ENCODE measurements at regions not wholly inside any gene's neighbourhood (a gene's known extent, or its start where the extent isn't known, plus 50 kb on each side); places are given as distances from the start of the nearest gene placed in this dataset.

GRCh38 chr7:128167791-128168666 lies 73.0 kb upstream of the LEP start:
- DNase-seq (ENCODE audit: low spot score) = no peak

- DNase-seq (ENCODE audit: low spot score) = peak; percentile 28
These were observed 72.3 kb upstream of the LEP start for GRCh38 chr7:128168667-128169210.

GRCh38 chr7:128170461-128170860 lies 70.6 kb upstream of the LEP start:
- no peak for DNase-seq (ENCODE audit: low spot score)

GRCh38 chr7:128171342-128171918 lies 69.6 kb upstream of the LEP start:
- DNase-seq (ENCODE audit: low spot score) = no peak

GRCh38 chr7:128172151-128172550 lies 68.9 kb upstream of the LEP start:
- DNase-seq (ENCODE audit: low spot score) = no peak

GRCh38 chr7:128172963-128173362 lies 68.1 kb upstream of the LEP start:
- no peak for DNase-seq (ENCODE audit: low spot score)

- no peak for DNase-seq (ENCODE audit: low spot score)
These were observed 66.7 kb upstream of the LEP start for GRCh38 chr7:128174386-128174785.

GRCh38 chr7:128176696-128177095 lies 64.4 kb upstream of the LEP start:
- no peak for DNase-seq (ENCODE audit: low spot score)

- no peak for DNase-seq (ENCODE audit: low spot score)
These were observed 63.1 kb upstream of the LEP start for GRCh38 chr7:128177768-128178550.

- no peak for DNase-seq (ENCODE audit: low spot score)
These were observed 62.5 kb upstream of the LEP start for GRCh38 chr7:128178611-128179010.

GRCh38 chr7:128188396-128189230 lies 52.5 kb upstream of the LEP start:
- DNase-seq (ENCODE audit: low spot score) = no peak

GRCh38 chr7:128189231-128189930 lies 51.7 kb upstream of the LEP start:
- DNase-seq (ENCODE audit: low spot score) = no peak

GRCh38 chr7:128190051-128190647 lies 50.9 kb upstream of the LEP start:
- DNase-seq (ENCODE audit: low spot score) = no peak

- no peak for DNase-seq (ENCODE audit: low spot score)
These were observed 49.8 kb upstream of the LEP start for GRCh38 chr7:128191136-128191844.

Data from umbilical cord (tissue), 1 donor.